A673 (cell line): ENCODE measurements at regions not wholly inside any gene's neighbourhood (a gene's known extent, or its start where the extent isn't known, plus 50 kb on each side); places are given as distances from the start of the nearest gene placed in this dataset.

Source experiments
- BruUV-seq: library from RNA; stranded (reverse); fragments of 400-500 nt; replicated peaks from 2 replicates; lab custom pipeline; 2021; lab: Mats Ljungman, UMichigan
- CTCF ChIA-PET: fragments of 300-600 bp; sonication (Branson Sonifier 250); formaldehyde crosslinking; loops from one replicate; lab custom pipeline; 2022; ENCODE audit warnings: antibody characterized with exemption; lab: Charles Lee
- POLR2A ChIA-PET: fragments of 300-600 bp; sonication (Branson Sonifier 250); formaldehyde crosslinking; loops from one replicate; lab custom pipeline; 2022; ENCODE audit warnings: antibody characterized with exemption; ENCODE audit not compliant: low non-redundant PET; lab: Charles Lee
- DNase-seq: peaks from one replicate; pipeline ENCODE4 v3.0.0-alpha.2; 2015; ENCODE audit warnings: low spot score
- H3K27ac ChIP-seq: fragments of 200-600 bp; sonication (generic); 2 replicates; pipeline ENCODE4 v1.5.1; 2016; ENCODE audit warnings: mixed run types, low read depth, mild to moderate bottlenecking, mixed read lengths, antibody characterized with exemption, low read length; ENCODE audit not compliant: poor library complexity, severe bottlenecking
- H3K27me3 ChIP-seq: fragments of 200-600 bp; sonication (generic); replicated peaks from 2 replicates; pipeline ENCODE4 v1.6.1; 2017; ENCODE audit warnings: mixed run types, low read depth, mild to moderate bottlenecking, mixed read lengths, antibody characterized with exemption, low read length; ENCODE audit not compliant: insufficient read depth, poor library complexity
- H3K36me3 ChIP-seq: fragments of 200-600 bp; sonication (generic); 2 replicates; pipeline ENCODE4 v1.6.1; 2016; ENCODE audit warnings: mixed run types, mild to moderate bottlenecking, mixed read lengths, antibody characterized with exemption, low read length; ENCODE audit not compliant: insufficient read depth, poor library complexity, severe bottlenecking
- H3K4me1 ChIP-seq: fragments of 200-600 bp; sonication (generic); 2 replicates; pipeline ENCODE4 v1.6.1; 2017; ENCODE audit warnings: mixed run types, mild to moderate bottlenecking, mixed read lengths, antibody characterized with exemption, low read length; ENCODE audit not compliant: insufficient read depth, poor library complexity, severe bottlenecking
- H3K4me3 ChIP-seq: fragments of 200-600 bp; sonication (generic); 2 replicates; pipeline ENCODE4 v1.5.1; 2016; ENCODE audit warnings: low read depth, mixed run types, mild to moderate bottlenecking, mixed read lengths, low read length; ENCODE audit not compliant: poor library complexity, severe bottlenecking
- H3K9me3 ChIP-seq: fragments of 200-600 bp; sonication (generic); 2 replicates; pipeline ENCODE4 v1.6.1; 2016; ENCODE audit warnings: mixed run types, low read depth, mild to moderate bottlenecking, mixed read lengths, antibody characterized with exemption, low read length; ENCODE audit not compliant: poor library complexity, severe bottlenecking
- EZH2 ChIP-seq: fragments of 200-600 bp; sonication (generic); IDR thresholded peaks from 2 replicates; pipeline ENCODE4 v1.6.1; 2017; ENCODE audit warnings: borderline replicate concordance, low read depth, mild to moderate bottlenecking, mixed read lengths, antibody characterized with exemption, low read length; ENCODE audit not compliant: poor library complexity, severe bottlenecking
- intact Hi-C: fragments of 100-400 bp; cut with micrococcal nuclease; formaldehyde crosslinking; loops from one replicate; pipeline ENCODE4 v1.10.0; 2022; ENCODE audit not compliant: unreplicated experiment
- TF ChIP-seq, protein P1 (sequence below): fragments of 300-800, 200-600 bp; sonication (generic); conservative IDR thresholded peaks from 2 replicates; pipeline ENCODE4 v1.5.1; 2017; ENCODE audit warnings: low read depth, mild to moderate bottlenecking, antibody characterized with exemption, low read length, moderate library complexity, mixed read lengths

DNA sequence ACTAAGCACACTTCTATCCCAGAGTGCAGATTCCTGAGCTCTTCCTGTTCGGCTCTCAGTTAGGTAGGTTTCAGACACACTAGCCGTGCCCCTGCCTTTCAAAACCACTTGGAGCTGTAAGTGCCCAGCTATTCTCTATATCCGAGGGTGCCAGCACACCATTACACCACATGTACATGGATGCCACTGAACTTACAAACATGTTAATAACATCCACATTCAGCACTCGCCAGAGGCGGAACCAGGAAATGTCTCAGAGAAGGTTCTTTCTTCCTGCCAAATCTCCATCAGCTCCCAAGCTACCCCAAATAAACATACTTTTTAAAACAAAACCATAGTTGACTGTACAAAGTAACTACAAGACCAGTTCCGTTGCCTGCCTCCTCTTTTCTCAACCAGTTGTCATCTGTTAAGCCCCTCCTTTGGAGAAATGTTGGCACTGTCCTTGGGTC, 78.4 kb upstream of the CTTNBP2NL start:
- no peak overlapping the region for H3K4me3 ChIP-seq
- ChIA-PET CTCF (no interaction called here), POLR2A (no interaction called here)
- no peak overlapping the region for H3K27ac ChIP-seq
- no peaks in the 10 kb centered on the region for H3K9me3 ChIP-seq
- BruUV-seq, result no TSS peak
- no peak for DNase-seq
- no peaks in the 10 kb centered on the region for H3K36me3 ChIP-seq
- intact Hi-C loops, result no loop called here
- peaks cover 76% of the 10 kb centered on the region for H3K27me3 ChIP-seq
- no peaks in the 10 kb centered on the region for H3K4me1 ChIP-seq
- TF ChIP-seq, protein P1, sequence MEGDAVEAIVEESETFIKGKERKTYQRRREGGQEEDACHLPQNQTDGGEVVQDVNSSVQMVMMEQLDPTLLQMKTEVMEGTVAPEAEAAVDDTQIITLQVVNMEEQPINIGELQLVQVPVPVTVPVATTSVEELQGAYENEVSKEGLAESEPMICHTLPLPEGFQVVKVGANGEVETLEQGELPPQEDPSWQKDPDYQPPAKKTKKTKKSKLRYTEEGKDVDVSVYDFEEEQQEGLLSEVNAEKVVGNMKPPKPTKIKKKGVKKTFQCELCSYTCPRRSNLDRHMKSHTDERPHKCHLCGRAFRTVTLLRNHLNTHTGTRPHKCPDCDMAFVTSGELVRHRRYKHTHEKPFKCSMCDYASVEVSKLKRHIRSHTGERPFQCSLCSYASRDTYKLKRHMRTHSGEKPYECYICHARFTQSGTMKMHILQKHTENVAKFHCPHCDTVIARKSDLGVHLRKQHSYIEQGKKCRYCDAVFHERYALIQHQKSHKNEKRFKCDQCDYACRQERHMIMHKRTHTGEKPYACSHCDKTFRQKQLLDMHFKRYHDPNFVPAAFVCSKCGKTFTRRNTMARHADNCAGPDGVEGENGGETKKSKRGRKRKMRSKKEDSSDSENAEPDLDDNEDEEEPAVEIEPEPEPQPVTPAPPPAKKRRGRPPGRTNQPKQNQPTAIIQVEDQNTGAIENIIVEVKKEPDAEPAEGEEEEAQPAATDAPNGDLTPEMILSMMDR, result no peak
- TF ChIP-seq EZH2, result no peak

DNA sequence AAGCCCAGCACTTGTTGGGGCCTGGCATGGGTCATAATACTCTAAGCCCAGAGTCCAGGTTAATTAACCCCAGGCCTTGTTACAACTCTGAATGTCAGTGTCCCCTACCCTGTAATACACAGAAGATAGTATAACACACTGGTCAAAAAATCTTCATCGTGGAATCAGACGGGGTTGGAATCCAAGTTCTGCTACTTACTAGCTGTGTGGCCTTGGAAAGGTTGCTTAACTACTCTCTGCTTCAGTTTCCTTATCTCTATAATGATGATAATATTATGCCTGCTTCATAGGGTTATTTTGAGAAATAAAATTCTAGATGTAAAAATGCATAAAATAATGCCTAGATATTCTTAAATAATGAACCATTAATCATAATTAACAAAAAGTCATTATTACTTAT, 77.8 kb upstream of the CTTNBP2NL start:
- H3K27ac ChIP-seq, result no peak overlapping the region
- BruUV-seq, result no TSS peak
- H3K27me3 ChIP-seq, result peaks cover 76% of the 10 kb centered on the region
- ChIA-PET POLR2A (no interaction called here), CTCF (no interaction called here)
- DNase-seq, result no peak
- intact Hi-C loops, result no loop called here
- H3K4me1 ChIP-seq, result no peaks in the 10 kb centered on the region
- no peaks in the 10 kb centered on the region for H3K9me3 ChIP-seq
- H3K4me3 ChIP-seq, result no peak overlapping the region
- TF ChIP-seq EZH2, result no peak
- TF ChIP-seq, protein P1, result no peak
- no peaks in the 10 kb centered on the region for H3K36me3 ChIP-seq

DNA sequence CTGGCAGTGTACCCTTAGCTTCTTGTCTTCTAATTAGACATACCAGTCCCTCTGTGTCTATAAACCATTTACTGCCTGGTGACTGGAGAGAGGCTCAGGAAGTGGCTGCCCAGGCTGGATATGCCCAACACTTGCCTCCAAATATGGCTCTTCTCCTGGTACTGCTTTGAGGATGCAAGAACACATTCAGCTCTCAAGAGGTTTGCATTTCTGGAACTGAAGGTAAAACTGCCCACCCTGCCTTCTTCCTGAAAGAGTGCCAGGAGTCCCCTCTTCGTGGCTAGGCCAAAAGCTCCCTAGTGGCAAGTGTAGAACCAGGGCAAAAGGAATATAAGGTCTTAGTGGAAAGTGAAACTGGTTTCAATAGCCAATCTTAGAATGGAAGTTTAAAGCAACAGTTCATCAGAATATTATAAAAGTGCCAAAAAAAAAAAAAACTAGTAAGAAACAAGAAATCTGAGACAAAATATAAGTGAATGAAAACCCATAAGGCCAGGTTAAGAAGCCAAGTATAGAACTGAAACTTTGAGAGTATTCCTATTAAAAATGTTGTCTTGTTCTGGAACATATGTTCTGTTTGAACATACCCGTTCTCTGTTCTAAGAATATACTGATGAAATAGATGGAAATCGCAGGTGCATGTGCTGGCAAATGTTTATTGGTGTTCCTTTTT, 77.2 kb upstream of the CTTNBP2NL start:
- Histone ChIP-seq H3K9me3 (no peaks in the 10 kb centered on the region), H3K4me1 (no peaks in the 10 kb centered on the region), H3K36me3 (no peaks in the 10 kb centered on the region), H3K27me3 (peaks cover 80% of the 10 kb centered on the region), H3K27ac (no peak overlapping the region), H3K4me3 (no peak overlapping the region)
- no peak for TF ChIP-seq EZH2
- TF ChIP-seq, protein P1, result no peak
- ChIA-PET CTCF (no interaction called here), POLR2A (no interaction called here)
- intact Hi-C loops, result no loop called here
- no peak for DNase-seq
- BruUV-seq, result no TSS peak
